ENCODE measurements at regions not wholly inside any gene's neighbourhood (a gene's known extent, or its start where the extent isn't known, plus 50 kb on each side); places are given as distances from the start of the nearest gene placed in this dataset.
"Not testable (repeated sequence)": the region's sequence is repeated elsewhere in the genome, so short reads cannot be mapped to it uniquely, and the experiment has no call there.

DNA sequence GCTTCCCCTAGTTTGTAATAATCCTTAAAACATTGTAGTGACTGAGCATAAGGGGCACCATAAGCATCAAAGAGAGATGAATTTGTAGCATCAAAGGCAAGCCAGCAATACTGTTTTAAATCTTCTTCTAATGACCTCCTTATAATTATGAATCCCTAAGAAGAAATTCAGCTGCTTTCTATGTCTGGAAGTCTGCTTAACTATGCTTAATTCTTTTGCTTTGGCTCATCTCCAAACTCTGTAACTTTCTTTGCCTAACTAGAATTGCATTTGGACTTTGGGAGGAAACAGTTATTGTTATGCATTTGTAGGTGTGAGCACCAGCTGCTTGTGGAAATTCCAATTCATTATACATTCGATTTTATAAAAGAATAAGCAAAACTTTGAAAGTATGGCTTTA is 117.7 kb upstream of the SPATA16 start:
- Mint-ChIP-seq H3K27me3 (no peaks in the 10 kb centered on the region), H3K36me3 (ENCODE audit: low read depth) (no peaks in the 10 kb centered on the region), H3K4me3 (no peak overlapping the region), H3K4me1 (ENCODE audit: low read depth) (no peaks in the 10 kb centered on the region), H3K9me3 (peaks cover 12% of the 10 kb centered on the region), H3K27ac (no peak overlapping the region)
- intact Hi-C loops (cut with micrococcal nuclease) = no loop called here

- H3K4me3 Mint-ChIP-seq = no peak overlapping the region
- H3K27me3 Mint-ChIP-seq = no peaks in the 10 kb centered on the region
- H3K4me1 Mint-ChIP-seq (ENCODE audit: low read depth) = no peaks in the 10 kb centered on the region
- intact Hi-C loops (cut with micrococcal nuclease) = no loop called here
- H3K9me3 Mint-ChIP-seq = peaks cover 12% of the 10 kb centered on the region
- H3K27ac Mint-ChIP-seq = no peak overlapping the region
- H3K36me3 Mint-ChIP-seq (ENCODE audit: low read depth) = no peaks in the 10 kb centered on the region
Observed at GRCh38 chr3:173257797-173258196, 116.8 kb upstream of the SPATA16 start.

DNA sequence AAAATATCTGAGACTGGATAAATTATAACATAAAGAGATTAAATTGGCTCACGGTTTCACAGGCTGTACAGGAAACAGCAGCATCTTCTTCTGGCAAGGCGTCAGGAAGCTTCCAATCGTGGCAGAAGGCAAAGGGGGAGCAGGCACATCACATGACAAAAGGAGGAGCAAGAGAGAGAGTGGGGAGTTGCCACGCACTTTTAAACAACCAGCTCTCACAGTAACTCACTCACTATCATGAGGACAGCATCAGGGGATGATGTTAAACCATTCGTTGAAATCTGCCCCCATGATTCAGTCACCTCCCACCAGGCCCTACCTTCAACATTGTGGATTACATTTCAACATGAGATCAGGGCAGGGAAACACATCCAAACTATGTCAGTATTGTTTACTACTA is 114.5 kb upstream of the SPATA16 start:
- Mint-ChIP-seq H3K27me3 (no peaks in the 10 kb centered on the region), H3K4me3 (no peak overlapping the region), H3K9me3 (peaks cover 12% of the 10 kb centered on the region), H3K36me3 (ENCODE audit: low read depth) (no peaks in the 10 kb centered on the region), H3K27ac (no peak overlapping the region), H3K4me1 (ENCODE audit: low read depth) (no peaks in the 10 kb centered on the region)
- intact Hi-C loops (cut with micrococcal nuclease) = no loop called here

DNA sequence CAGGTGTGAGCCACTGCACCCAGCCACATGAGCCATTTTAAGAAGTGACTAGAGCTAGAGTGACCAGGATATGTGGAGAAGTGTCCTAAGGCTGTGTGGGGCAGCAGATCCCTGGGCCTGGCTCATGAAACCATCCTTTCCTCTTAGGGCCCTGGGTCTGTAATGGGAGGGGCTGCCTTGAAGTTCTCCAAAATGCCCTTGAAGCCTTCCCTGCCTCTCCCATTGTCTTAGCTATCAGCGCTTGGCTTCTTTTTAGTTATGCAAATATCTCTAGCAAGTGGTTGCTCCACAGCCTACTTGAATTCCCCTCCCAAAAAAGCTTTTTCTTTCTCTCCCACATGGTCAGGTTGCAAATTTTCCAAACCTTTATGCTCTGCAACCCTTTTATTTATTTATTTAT is 112.4 kb upstream of the SPATA16 start:
- H3K4me3 Mint-ChIP-seq = no peak overlapping the region
- peaks cover 24% of the 10 kb centered on the region for H3K9me3 Mint-ChIP-seq
- H3K36me3 Mint-ChIP-seq (ENCODE audit: low read depth) = no peaks in the 10 kb centered on the region
- intact Hi-C loops (cut with micrococcal nuclease) = no loop called here
- no peaks in the 10 kb centered on the region for H3K27me3 Mint-ChIP-seq
- H3K4me1 Mint-ChIP-seq (ENCODE audit: low read depth) = no peaks in the 10 kb centered on the region
- H3K27ac Mint-ChIP-seq = no peak overlapping the region

DNA sequence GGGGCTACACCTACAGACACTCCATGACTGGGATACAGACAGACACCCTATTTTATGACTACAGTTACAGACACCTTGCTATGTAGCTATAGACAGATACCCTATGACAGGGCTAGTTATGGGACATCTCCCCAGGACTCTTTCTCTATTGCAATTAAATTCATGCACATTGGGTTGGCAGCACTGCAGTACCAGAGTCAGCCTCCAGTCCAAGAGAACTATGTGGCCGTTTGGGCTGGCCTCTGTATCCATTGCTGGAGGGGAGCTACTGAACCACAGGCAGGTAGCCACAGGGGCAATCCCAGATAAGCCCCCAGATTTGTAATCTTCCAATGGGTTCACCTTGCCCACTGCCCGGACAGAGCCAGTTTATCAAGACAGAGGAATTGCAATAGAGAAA is 108.4 kb upstream of the SPATA16 start:
- no peaks in the 10 kb centered on the region for H3K4me1 Mint-ChIP-seq (ENCODE audit: low read depth)
- H3K27ac Mint-ChIP-seq = no peak overlapping the region
- peaks cover 12% of the 10 kb centered on the region for H3K9me3 Mint-ChIP-seq
- H3K36me3 Mint-ChIP-seq (ENCODE audit: low read depth) = no peaks in the 10 kb centered on the region
- H3K27me3 Mint-ChIP-seq = no peaks in the 10 kb centered on the region
- H3K4me3 Mint-ChIP-seq = no peak overlapping the region
- intact Hi-C loops (cut with micrococcal nuclease) = no loop called here

DNA sequence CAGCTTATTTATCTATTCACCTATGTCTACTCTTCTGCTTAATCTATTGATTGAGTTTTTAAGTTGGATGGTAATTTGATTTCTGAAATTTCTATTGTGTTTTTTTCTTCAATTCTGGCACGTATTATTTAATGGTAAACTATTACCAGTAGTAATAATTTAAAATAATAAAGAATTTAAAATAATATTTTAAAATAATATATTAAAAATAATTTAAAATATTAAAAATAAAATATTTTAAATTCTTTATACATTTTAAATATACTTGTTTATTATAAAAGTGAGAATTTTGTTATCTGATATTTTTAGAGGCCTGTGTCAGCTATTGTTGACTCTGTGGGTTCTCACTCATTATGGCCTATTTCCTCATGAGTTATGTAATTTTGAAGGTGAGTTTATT is 100.7 kb upstream of the SPATA16 start:
- H3K4me1 Mint-ChIP-seq (ENCODE audit: low read depth) = peaks cover 5% of the 10 kb centered on the region
- H3K27ac Mint-ChIP-seq = no peak overlapping the region
- intact Hi-C loops (cut with micrococcal nuclease) = no loop called here
- H3K4me3 Mint-ChIP-seq = no peak overlapping the region
- H3K36me3 Mint-ChIP-seq (ENCODE audit: low read depth) = no peaks in the 10 kb centered on the region
- H3K9me3 Mint-ChIP-seq = peaks cover 20% of the 10 kb centered on the region
- no peaks in the 10 kb centered on the region for H3K27me3 Mint-ChIP-seq

- Mint-ChIP-seq H3K4me1 (ENCODE audit: low read depth) (peaks cover 5% of the 10 kb centered on the region), H3K27ac (no peak overlapping the region), H3K27me3 (no peaks in the 10 kb centered on the region), H3K36me3 (ENCODE audit: low read depth) (no peaks in the 10 kb centered on the region), H3K4me3 (no peak overlapping the region), H3K9me3 (peaks cover 20% of the 10 kb centered on the region)
- intact Hi-C loops (cut with micrococcal nuclease) = no loop called here
Observed at GRCh38 chr3:173238091-173238490, 97.1 kb upstream of the SPATA16 start.

GRCh38 chr3:173225351-173225750 is 84.3 kb upstream of the SPATA16 start:
- no peak overlapping the region for H3K4me3 Mint-ChIP-seq
- H3K27me3 Mint-ChIP-seq = no peaks in the 10 kb centered on the region
- H3K9me3 Mint-ChIP-seq = peaks cover 9% of the 10 kb centered on the region
- H3K27ac Mint-ChIP-seq = no peak overlapping the region
- H3K4me1 Mint-ChIP-seq (ENCODE audit: low read depth) = no peaks in the 10 kb centered on the region
- H3K36me3 Mint-ChIP-seq (ENCODE audit: low read depth) = no peaks in the 10 kb centered on the region
- intact Hi-C loops (cut with micrococcal nuclease) = no loop called here

DNA sequence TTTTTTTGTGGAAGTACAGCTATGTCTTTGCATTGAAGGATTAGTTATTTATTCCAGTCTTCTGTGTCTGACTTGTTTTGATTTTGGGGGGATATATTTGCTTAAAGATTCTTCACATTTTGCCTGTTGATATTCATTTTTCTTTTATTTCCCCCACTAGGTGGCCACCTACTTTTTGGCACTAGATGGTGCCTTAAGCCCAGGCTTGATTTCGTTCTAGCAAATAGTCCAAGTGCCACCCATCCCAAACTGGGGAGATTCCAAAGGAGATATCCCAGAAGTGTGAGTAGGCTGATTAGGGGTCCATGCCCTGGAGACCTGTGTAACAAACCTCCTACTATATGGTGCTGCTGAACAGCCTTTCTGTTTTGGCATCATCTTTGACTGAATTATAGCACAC is 80.0 kb upstream of the SPATA16 start:
- Mint-ChIP-seq H3K27ac (no peak overlapping the region), H3K9me3 (peaks cover 25% of the 10 kb centered on the region), H3K27me3 (no peaks in the 10 kb centered on the region), H3K4me1 (ENCODE audit: low read depth) (no peaks in the 10 kb centered on the region), H3K36me3 (ENCODE audit: low read depth) (no peaks in the 10 kb centered on the region), H3K4me3 (no peak overlapping the region)
- intact Hi-C loops (cut with micrococcal nuclease) = no loop called here

DNA sequence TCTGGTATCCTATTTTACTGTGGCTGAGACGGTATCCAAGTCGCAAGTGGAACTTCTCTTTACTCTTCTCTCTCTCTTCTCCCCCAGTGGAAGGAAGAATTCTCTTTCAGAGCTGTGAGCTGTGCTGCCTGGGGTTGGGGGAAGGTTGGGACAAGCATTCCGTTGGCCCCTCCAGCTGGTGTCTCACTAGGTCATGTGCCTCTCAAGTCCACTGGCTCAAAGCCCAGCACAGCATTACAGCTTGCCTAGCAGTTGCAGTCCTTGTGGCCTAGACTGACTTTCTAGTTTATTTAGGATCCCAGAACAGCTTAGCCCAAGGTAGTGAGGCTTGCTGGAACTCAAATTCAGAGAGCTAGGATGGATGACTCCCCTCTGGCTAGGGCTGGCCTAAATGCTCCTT is 76.1 kb upstream of the SPATA16 start:
- H3K36me3 Mint-ChIP-seq (ENCODE audit: low read depth) = no peaks in the 10 kb centered on the region
- no peaks in the 10 kb centered on the region for H3K27me3 Mint-ChIP-seq
- intact Hi-C loops (cut with micrococcal nuclease) = no loop called here
- H3K4me3 Mint-ChIP-seq = no peak overlapping the region
- peaks cover 25% of the 10 kb centered on the region for H3K9me3 Mint-ChIP-seq
- H3K27ac Mint-ChIP-seq = no peak overlapping the region
- H3K4me1 Mint-ChIP-seq (ENCODE audit: low read depth) = no peaks in the 10 kb centered on the region

DNA sequence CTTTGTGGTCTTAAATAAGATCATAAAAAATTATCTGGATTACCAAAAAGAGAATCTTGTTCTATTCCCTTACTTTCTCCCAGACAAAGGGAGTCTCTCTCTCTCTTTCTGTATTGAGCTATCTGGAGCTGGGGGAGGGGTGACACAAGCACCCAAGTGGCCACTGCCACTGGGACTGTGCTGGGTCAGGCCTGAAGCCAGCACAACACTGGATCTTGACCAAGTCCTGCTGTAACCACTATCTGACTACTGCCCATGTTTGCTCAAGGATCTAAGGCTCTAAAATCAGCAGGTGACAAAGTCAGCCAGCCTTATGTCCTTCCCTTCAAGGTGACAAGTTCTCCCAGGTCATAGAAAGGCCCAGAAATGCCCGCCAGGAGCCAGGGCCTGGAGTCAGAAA is 75.0 kb upstream of the SPATA16 start:
- Mint-ChIP-seq H3K36me3 (ENCODE audit: low read depth) (no peaks in the 10 kb centered on the region), H3K4me3 (no peak overlapping the region), H3K27me3 (no peaks in the 10 kb centered on the region), H3K9me3 (peaks cover 23% of the 10 kb centered on the region), H3K27ac (no peak overlapping the region), H3K4me1 (ENCODE audit: low read depth) (no peaks in the 10 kb centered on the region)
- intact Hi-C loops (cut with micrococcal nuclease) = no loop called here

GRCh38 chr3:173214576-173214975 is 73.5 kb upstream of the SPATA16 start:
- Mint-ChIP-seq H3K27me3 (no peaks in the 10 kb centered on the region), H3K36me3 (ENCODE audit: low read depth) (no peaks in the 10 kb centered on the region), H3K9me3 (peaks cover 13% of the 10 kb centered on the region), H3K27ac (no peak overlapping the region), H3K4me3 (no peak overlapping the region), H3K4me1 (ENCODE audit: low read depth) (no peaks in the 10 kb centered on the region)
- intact Hi-C loops (cut with micrococcal nuclease) = no loop called here

GRCh38 chr3:173199568-173199967 is 58.5 kb upstream of the SPATA16 start:
- no peaks in the 10 kb centered on the region for H3K4me1 Mint-ChIP-seq (ENCODE audit: low read depth)
- intact Hi-C loops (cut with micrococcal nuclease) = no loop called here
- H3K4me3 Mint-ChIP-seq = no peak overlapping the region
- H3K27ac Mint-ChIP-seq = no peak overlapping the region
- no peaks in the 10 kb centered on the region for H3K27me3 Mint-ChIP-seq
- H3K36me3 Mint-ChIP-seq (ENCODE audit: low read depth) = no peaks in the 10 kb centered on the region
- H3K9me3 Mint-ChIP-seq = peaks cover 48% of the 10 kb centered on the region

GRCh38 chr3:173194868-173195267 is 53.8 kb upstream of the SPATA16 start:
- H3K4me1 Mint-ChIP-seq (ENCODE audit: low read depth); H3K27ac Mint-ChIP-seq; H3K36me3 Mint-ChIP-seq (ENCODE audit: low read depth); H3K27me3 Mint-ChIP-seq; intact Hi-C loops (cut with micrococcal nuclease); H3K4me3 Mint-ChIP-seq: not testable (repeated sequence)
- peaks cover 29% of the 10 kb centered on the region for H3K9me3 Mint-ChIP-seq

- H3K4me1 Mint-ChIP-seq (ENCODE audit: low read depth) = no peaks in the 10 kb centered on the region
- no peaks in the 10 kb centered on the region for H3K27me3 Mint-ChIP-seq
- no peak overlapping the region for H3K27ac Mint-ChIP-seq
- peaks cover 15% of the 10 kb centered on the region for H3K9me3 Mint-ChIP-seq
- intact Hi-C loops (cut with micrococcal nuclease) = no loop called here
- no peaks in the 10 kb centered on the region for H3K36me3 Mint-ChIP-seq (ENCODE audit: low read depth)
- no peak overlapping the region for H3K4me3 Mint-ChIP-seq
Observed at GRCh38 chr3:173191611-173192010, 50.6 kb upstream of the SPATA16 start.
